Stimulated activated CD4-positive, alpha-beta T cell treated with anti-CD3 and anti-CD28 coated beads, TNF-alpha, amount 100 ng/mL, for 48 hours (primary cell): ENCODE measurements at regions not wholly inside any gene's neighbourhood (a gene's known extent, or its start where the extent isn't known, plus 50 kb on each side); places are given as distances from the start of the nearest gene placed in this dataset.

ENCODE experiments used
- DNase-seq, 3 donors: peaks; one replicate each; pipeline ENCODE4 v3.0.0-alpha.2; 2020; ENCODE audit warnings: low read depth in 3 of 3

GRCh38 chr12:13841358-13841757 is 140.0 kb downstream of the GRIN2B start:
- DNase-seq, result no peak

GRCh38 chr12:13839365-13840336 is 141.8 kb downstream of the GRIN2B start:
- no peak for DNase-seq

- DNase-seq, result no peak
Measured at GRCh38 chr12:13836099-13836498, 145.3 kb downstream of the GRIN2B start.

- DNase-seq, result no peak
Measured at GRCh38 chr12:13835652-13836051, 145.8 kb downstream of the GRIN2B start.

GRCh38 chr12:13834241-13834640 is 147.2 kb downstream of the GRIN2B start:
- no peak for DNase-seq

- no peak for DNase-seq
Measured at GRCh38 chr12:13817131-13817530, 164.3 kb downstream of the GRIN2B start.

GRCh38 chr12:13816394-13816793 is 165.0 kb downstream of the GRIN2B start:
- no peak for DNase-seq

- no peak for DNase-seq
Measured at GRCh38 chr12:13812168-13812567, 169.2 kb downstream of the GRIN2B start.

- no peak for DNase-seq
Measured at GRCh38 chr12:13811061-13811460, 170.3 kb downstream of the GRIN2B start.

GRCh38 chr12:13805041-13805440 is 176.4 kb downstream of the GRIN2B start:
- no peak for DNase-seq

- no peak for DNase-seq
Measured at GRCh38 chr12:13801543-13801942, 179.9 kb downstream of the GRIN2B start.

GRCh38 chr12:13799574-13799973 is 181.8 kb downstream of the GRIN2B start:
- DNase-seq, result no peak

- DNase-seq, result no peak
Measured at GRCh38 chr12:13798162-13798561, 183.2 kb downstream of the GRIN2B start.

- no peak for DNase-seq
Measured at GRCh38 chr12:13794706-13795105, 186.7 kb downstream of the GRIN2B start.

- DNase-seq, result no peak
Measured at GRCh38 chr12:13790317-13790716, 191.1 kb downstream of the GRIN2B start.

GRCh38 chr12:13788626-13789025 is 192.8 kb downstream of the GRIN2B start:
- no peak for DNase-seq

- DNase-seq, result no peak
Measured at GRCh38 chr12:13786646-13787045, 194.8 kb downstream of the GRIN2B start.

GRCh38 chr12:13784504-13784903 is 196.9 kb downstream of the GRIN2B start:
- no peak for DNase-seq

GRCh38 chr12:13780453-13780852 is 200.9 kb downstream of the GRIN2B start:
- DNase-seq, result no peak

- no peak for DNase-seq
Measured at GRCh38 chr12:13777374-13777773, 204.0 kb downstream of the GRIN2B start.

- no peak for DNase-seq
Measured at GRCh38 chr12:13772264-13772663, 209.1 kb downstream of the GRIN2B start.

- no peak for DNase-seq
Measured at GRCh38 chr12:13770576-13770975, 210.8 kb downstream of the GRIN2B start.

- no peak for DNase-seq
Measured at GRCh38 chr12:13769966-13770365, 211.4 kb downstream of the GRIN2B start.

GRCh38 chr12:13769273-13769672 is 212.1 kb downstream of the GRIN2B start:
- DNase-seq, result no peak
